Smooth muscle cell (in vitro differentiated cells): ENCODE measurements at regions not wholly inside any gene's neighbourhood (a gene's known extent, or its start where the extent isn't known, plus 50 kb on each side); places are given as distances from the start of the nearest gene placed in this dataset.

ENCODE experiments used
- DNase-seq: peaks from one replicate; lab custom pipeline; 2025; ENCODE audit not compliant: unreplicated experiment; lab: John Stamatoyannopoulos, UW
- H2AFZ ChIP-seq: fragments of 200-600 bp; sonication (generic); 2 replicates; pipeline ENCODE4 v1.6.0; 2016; ENCODE audit warnings: antibody characterized with exemption, low read depth, mild to moderate bottlenecking
- H3F3A ChIP-seq: fragments of 200-600 bp; sonication (generic); 2 replicates; pipeline ENCODE4 v1.6.0; 2017; ENCODE audit warnings: antibody characterized with exemption, low read depth
- H3K27ac ChIP-seq: fragments of 200-600 bp; sonication (generic); 2 replicates; pipeline ENCODE4 v1.5.1; 2016; ENCODE audit warnings: low read depth, mild to moderate bottlenecking
- H3K27me3 ChIP-seq: fragments of 200-600 bp; sonication (generic); 2 replicates; pipeline ENCODE4 v1.6.1; 2016; ENCODE audit warnings: low read depth, mild to moderate bottlenecking
- H3K36me3 ChIP-seq: fragments of 200-600 bp; sonication (generic); 2 replicates; pipeline ENCODE4 v1.5.1; 2016; ENCODE audit warnings: low read depth
- H3K4me1 ChIP-seq: fragments of 200-600 bp; sonication (generic); 2 replicates; pipeline ENCODE4 v1.5.1; 2016; ENCODE audit warnings: low read depth
- H3K4me2 ChIP-seq: fragments of 200-600 bp; sonication (generic); 2 replicates; pipeline ENCODE4 v1.6.0; 2016; ENCODE audit warnings: mild to moderate bottlenecking
- H3K4me3 ChIP-seq: fragments of 200-600 bp; sonication (generic); 2 replicates; pipeline ENCODE4 v1.5.1; 2016; ENCODE audit warnings: mild to moderate bottlenecking
- H3K79me2 ChIP-seq: fragments of 200-600 bp; sonication (generic); 2 replicates; pipeline ENCODE4 v1.6.0; 2016; ENCODE audit warnings: low read depth, mild to moderate bottlenecking
- H3K9ac ChIP-seq: fragments of 200-600 bp; sonication (generic); 2 replicates; pipeline ENCODE4 v1.6.0; 2016; ENCODE audit warnings: low read depth
- H3K9me3 ChIP-seq: fragments of 200-600 bp; sonication (generic); replicated peaks from 2 replicates; pipeline ENCODE4 v1.5.1; 2016; ENCODE audit warnings: low read depth
- H4K20me1 ChIP-seq: fragments of 200-600 bp; sonication (generic); 2 replicates; pipeline ENCODE4 v1.6.0; 2016; ENCODE audit warnings: low read depth
- WGBS: methylation state at CpG from one replicate; pipeline ENCODE4 v1.1.7; 2016; ENCODE audit warnings: low lambda C conversion rate; 5-methylcytosine and 5-hydroxymethylcytosine counted together
- TF ChIP-seq, protein P1 (sequence below): fragments of 200-600 bp; sonication (generic); IDR thresholded peaks from 2 replicates; pipeline ENCODE4 v1.5.1; 2017; ENCODE audit warnings: borderline replicate concordance, mild to moderate bottlenecking, antibody characterized with exemption; ENCODE audit not compliant: insufficient read depth, poor library complexity, severe bottlenecking

DNA sequence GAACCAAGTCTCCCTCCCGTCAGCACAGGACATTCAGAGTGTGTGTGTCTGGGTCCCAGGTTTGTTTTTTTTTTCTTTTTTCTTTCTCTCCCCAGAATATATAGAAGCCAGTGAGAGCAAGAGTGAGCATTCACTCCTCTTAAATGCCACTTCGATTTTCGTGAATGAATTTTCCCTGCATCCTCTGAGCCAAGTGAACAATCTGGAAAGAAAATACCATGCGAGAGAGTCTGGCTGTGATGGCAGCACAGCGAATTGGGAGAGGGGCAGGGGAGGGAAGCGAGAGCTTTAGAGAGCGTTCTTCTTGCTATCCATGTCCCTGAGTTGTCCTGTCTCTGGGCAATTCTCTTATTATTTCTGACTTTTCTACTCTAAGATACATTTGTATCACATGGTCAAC, 76.0 kb upstream of the RAB3GAP2 start:
- Histone ChIP-seq H3F3A (no peaks in the 10 kb centered on the region), H3K4me1 (no peaks in the 10 kb centered on the region), H4K20me1 (no peaks in the 10 kb centered on the region), H3K4me3 (no peak overlapping the region), H3K79me2 (no peaks in the 10 kb centered on the region), H3K9ac (no peak overlapping the region), H3K36me3 (no peaks in the 10 kb centered on the region), H3K4me2 (no peak overlapping the region), H2AFZ (no peak overlapping the region), H3K9me3 (no peaks in the 10 kb centered on the region), H3K27me3 (no peaks in the 10 kb centered on the region), H3K27ac (no peak overlapping the region)
- TF ChIP-seq, protein P1, sequence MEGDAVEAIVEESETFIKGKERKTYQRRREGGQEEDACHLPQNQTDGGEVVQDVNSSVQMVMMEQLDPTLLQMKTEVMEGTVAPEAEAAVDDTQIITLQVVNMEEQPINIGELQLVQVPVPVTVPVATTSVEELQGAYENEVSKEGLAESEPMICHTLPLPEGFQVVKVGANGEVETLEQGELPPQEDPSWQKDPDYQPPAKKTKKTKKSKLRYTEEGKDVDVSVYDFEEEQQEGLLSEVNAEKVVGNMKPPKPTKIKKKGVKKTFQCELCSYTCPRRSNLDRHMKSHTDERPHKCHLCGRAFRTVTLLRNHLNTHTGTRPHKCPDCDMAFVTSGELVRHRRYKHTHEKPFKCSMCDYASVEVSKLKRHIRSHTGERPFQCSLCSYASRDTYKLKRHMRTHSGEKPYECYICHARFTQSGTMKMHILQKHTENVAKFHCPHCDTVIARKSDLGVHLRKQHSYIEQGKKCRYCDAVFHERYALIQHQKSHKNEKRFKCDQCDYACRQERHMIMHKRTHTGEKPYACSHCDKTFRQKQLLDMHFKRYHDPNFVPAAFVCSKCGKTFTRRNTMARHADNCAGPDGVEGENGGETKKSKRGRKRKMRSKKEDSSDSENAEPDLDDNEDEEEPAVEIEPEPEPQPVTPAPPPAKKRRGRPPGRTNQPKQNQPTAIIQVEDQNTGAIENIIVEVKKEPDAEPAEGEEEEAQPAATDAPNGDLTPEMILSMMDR = no peak
- DNase-seq = no peak
- 92% methylated on average over 7 of the region's 7 CpGs for WGBS

DNA sequence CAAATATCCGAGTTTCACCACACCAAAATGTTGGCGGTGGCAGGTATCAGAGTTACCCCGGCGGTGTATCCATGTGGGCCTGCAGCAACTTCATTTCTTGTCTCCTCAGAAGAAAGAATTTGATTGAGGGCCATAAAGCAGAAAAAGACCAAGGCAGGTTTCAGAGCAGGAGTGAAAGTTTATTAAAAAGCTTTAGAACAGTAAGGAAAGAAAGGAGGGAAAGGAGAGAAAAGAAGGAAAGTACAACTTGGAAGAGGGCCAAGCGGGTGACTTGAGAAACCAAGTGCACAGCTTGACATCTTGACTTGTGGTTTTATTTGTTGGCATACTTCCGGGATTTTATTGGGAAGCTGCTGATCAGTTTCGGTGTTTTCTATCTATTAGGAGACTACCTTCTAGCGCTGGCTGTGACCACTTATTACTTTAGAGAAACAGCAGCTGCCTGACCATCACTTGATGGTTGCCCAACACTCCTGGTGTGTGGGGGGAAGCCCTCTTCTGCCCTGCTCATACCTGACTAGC, 75.5 kb upstream of the RAB3GAP2 start:
- 89% methylated on average over 8 of the region's 8 CpGs for WGBS
- no peaks in the 10 kb centered on the region for H3K79me2 ChIP-seq
- H2AFZ ChIP-seq = no peak overlapping the region
- TF ChIP-seq, protein P1 = no peak
- no peaks in the 10 kb centered on the region for H4K20me1 ChIP-seq
- H3K9ac ChIP-seq = no peak overlapping the region
- no peak for DNase-seq
- H3K4me1 ChIP-seq = no peaks in the 10 kb centered on the region
- H3F3A ChIP-seq = no peaks in the 10 kb centered on the region
- no peak overlapping the region for H3K4me2 ChIP-seq
- no peaks in the 10 kb centered on the region for H3K36me3 ChIP-seq
- H3K9me3 ChIP-seq = no peaks in the 10 kb centered on the region
- no peak overlapping the region for H3K4me3 ChIP-seq
- H3K27me3 ChIP-seq = no peaks in the 10 kb centered on the region
- H3K27ac ChIP-seq = no peak overlapping the region

DNA sequence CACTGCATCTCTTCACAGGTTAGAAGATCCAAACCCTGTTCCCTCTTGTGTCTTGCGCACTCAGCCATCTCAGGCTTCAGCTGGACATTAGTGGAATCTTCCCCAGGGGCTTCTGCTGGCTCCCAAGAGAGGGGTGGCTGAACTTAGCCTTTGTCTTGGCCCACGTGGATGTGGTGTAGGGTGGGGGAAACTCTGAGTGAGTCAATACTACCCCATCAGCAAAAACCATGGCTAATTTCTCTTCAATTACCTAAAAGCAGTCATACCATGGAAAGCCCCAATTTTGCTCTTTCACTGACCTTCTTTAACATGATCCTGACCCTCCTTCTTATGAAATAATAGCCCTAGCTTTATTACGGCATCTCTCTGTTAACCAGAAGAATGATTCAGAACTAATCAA, 72.5 kb upstream of the RAB3GAP2 start:
- Histone ChIP-seq H3K9ac (no peak overlapping the region), H4K20me1 (no peaks in the 10 kb centered on the region), H3F3A (no peaks in the 10 kb centered on the region), H3K4me3 (no peak overlapping the region), H3K4me2 (no peak overlapping the region), H3K36me3 (no peaks in the 10 kb centered on the region), H3K4me1 (no peaks in the 10 kb centered on the region), H3K27me3 (no peaks in the 10 kb centered on the region), H2AFZ (no peak overlapping the region), H3K79me2 (no peaks in the 10 kb centered on the region), H3K9me3 (no peaks in the 10 kb centered on the region), H3K27ac (no peak overlapping the region)
- DNase-seq = no peak
- WGBS = 89% methylated on average over 3 of the region's 3 CpGs
- TF ChIP-seq, protein P1 = no peak

DNA sequence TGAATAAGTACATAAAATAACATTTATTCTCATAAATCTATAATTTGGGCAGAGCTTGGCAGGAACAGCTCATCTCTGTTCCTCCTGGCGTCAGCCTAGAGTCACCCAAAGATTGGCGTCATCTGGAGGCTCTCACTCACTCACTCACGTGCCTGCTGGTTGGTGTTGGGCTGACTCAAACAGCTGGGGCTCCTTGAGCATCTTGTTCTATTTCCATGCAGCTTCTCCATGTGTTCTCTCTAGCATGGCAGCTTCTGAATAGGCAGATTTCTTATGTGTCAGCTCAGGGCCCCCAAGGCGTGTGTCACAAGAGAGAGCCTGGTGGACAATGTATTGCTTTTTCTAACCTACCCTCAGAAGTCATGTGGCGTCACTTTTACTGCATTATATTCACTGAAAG, 70.6 kb upstream of the RAB3GAP2 start:
- no peak overlapping the region for H2AFZ ChIP-seq
- no peaks in the 10 kb centered on the region for H4K20me1 ChIP-seq
- TF ChIP-seq, protein P1 = no peak
- no peaks in the 10 kb centered on the region for H3K4me1 ChIP-seq
- no peaks in the 10 kb centered on the region for H3K27me3 ChIP-seq
- H3K9me3 ChIP-seq = no peaks in the 10 kb centered on the region
- WGBS = 82% methylated on average over 5 of the region's 5 CpGs
- H3K36me3 ChIP-seq = no peaks in the 10 kb centered on the region
- no peak overlapping the region for H3K27ac ChIP-seq
- H3K79me2 ChIP-seq = no peaks in the 10 kb centered on the region
- H3K4me3 ChIP-seq = no peak overlapping the region
- H3F3A ChIP-seq = no peaks in the 10 kb centered on the region
- H3K4me2 ChIP-seq = no peak overlapping the region
- no peak overlapping the region for H3K9ac ChIP-seq
- DNase-seq = no peak
